A673 (cell line): ENCODE measurements at regions not wholly inside any gene's neighbourhood (a gene's known extent, or its start where the extent isn't known, plus 50 kb on each side); places are given as distances from the start of the nearest gene placed in this dataset.

Experiments used
- BruUV-seq: library from RNA; stranded (reverse); fragments of 400-500 nt; replicated peaks from 2 replicates; lab custom pipeline; 2021; lab: Mats Ljungman, UMichigan
- CTCF ChIA-PET: fragments of 300-600 bp; sonication (Branson Sonifier 250); formaldehyde crosslinking; loops from one replicate; lab custom pipeline; 2022; ENCODE audit warnings: antibody characterized with exemption; lab: Charles Lee
- POLR2A ChIA-PET: fragments of 300-600 bp; sonication (Branson Sonifier 250); formaldehyde crosslinking; loops from one replicate; lab custom pipeline; 2022; ENCODE audit warnings: antibody characterized with exemption; ENCODE audit not compliant: low non-redundant PET; lab: Charles Lee
- DNase-seq: peaks from one replicate; pipeline ENCODE4 v3.0.0-alpha.2; 2015; ENCODE audit warnings: low spot score
- H3K27ac ChIP-seq: fragments of 200-600 bp; sonication (generic); 2 replicates; pipeline ENCODE4 v1.5.1; 2016; ENCODE audit warnings: mixed run types, low read depth, mild to moderate bottlenecking, mixed read lengths, antibody characterized with exemption, low read length; ENCODE audit not compliant: poor library complexity, severe bottlenecking
- H3K27me3 ChIP-seq: fragments of 200-600 bp; sonication (generic); replicated peaks from 2 replicates; pipeline ENCODE4 v1.6.1; 2017; ENCODE audit warnings: mixed run types, low read depth, mild to moderate bottlenecking, mixed read lengths, antibody characterized with exemption, low read length; ENCODE audit not compliant: insufficient read depth, poor library complexity
- H3K36me3 ChIP-seq: fragments of 200-600 bp; sonication (generic); 2 replicates; pipeline ENCODE4 v1.6.1; 2016; ENCODE audit warnings: mixed run types, mild to moderate bottlenecking, mixed read lengths, antibody characterized with exemption, low read length; ENCODE audit not compliant: insufficient read depth, poor library complexity, severe bottlenecking
- H3K4me1 ChIP-seq: fragments of 200-600 bp; sonication (generic); 2 replicates; pipeline ENCODE4 v1.6.1; 2017; ENCODE audit warnings: mixed run types, mild to moderate bottlenecking, mixed read lengths, antibody characterized with exemption, low read length; ENCODE audit not compliant: insufficient read depth, poor library complexity, severe bottlenecking
- H3K4me3 ChIP-seq: fragments of 200-600 bp; sonication (generic); 2 replicates; pipeline ENCODE4 v1.5.1; 2016; ENCODE audit warnings: low read depth, mixed run types, mild to moderate bottlenecking, mixed read lengths, low read length; ENCODE audit not compliant: poor library complexity, severe bottlenecking
- H3K9me3 ChIP-seq: fragments of 200-600 bp; sonication (generic); 2 replicates; pipeline ENCODE4 v1.6.1; 2016; ENCODE audit warnings: mixed run types, low read depth, mild to moderate bottlenecking, mixed read lengths, antibody characterized with exemption, low read length; ENCODE audit not compliant: poor library complexity, severe bottlenecking
- EZH2 ChIP-seq: fragments of 200-600 bp; sonication (generic); IDR thresholded peaks from 2 replicates; pipeline ENCODE4 v1.6.1; 2017; ENCODE audit warnings: borderline replicate concordance, low read depth, mild to moderate bottlenecking, mixed read lengths, antibody characterized with exemption, low read length; ENCODE audit not compliant: poor library complexity, severe bottlenecking
- intact Hi-C: fragments of 100-400 bp; cut with micrococcal nuclease; formaldehyde crosslinking; loops from one replicate; pipeline ENCODE4 v1.10.0; 2022; ENCODE audit not compliant: unreplicated experiment
- TF ChIP-seq, protein P1 (sequence below): fragments of 300-800, 200-600 bp; sonication (generic); conservative IDR thresholded peaks from 2 replicates; pipeline ENCODE4 v1.5.1; 2017; ENCODE audit warnings: low read depth, mild to moderate bottlenecking, antibody characterized with exemption, low read length, moderate library complexity, mixed read lengths

DNA sequence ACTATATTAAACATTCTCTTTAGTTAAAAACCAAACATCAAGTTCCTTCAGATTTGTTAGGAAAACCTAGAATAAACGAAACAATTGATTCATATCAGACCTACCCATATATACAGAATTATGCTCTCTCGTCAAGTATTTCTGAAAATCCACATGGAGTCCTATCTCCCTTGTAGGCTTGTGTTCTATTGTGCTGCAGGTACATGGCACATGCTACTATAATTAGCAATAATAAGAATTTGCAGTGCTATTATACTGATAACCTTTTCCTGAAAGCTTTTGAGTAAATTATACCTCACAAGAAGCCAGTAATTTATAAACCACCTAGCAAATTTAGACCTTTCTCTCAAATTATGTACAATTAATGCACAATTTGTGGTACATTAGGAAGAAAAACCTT, 158.6 kb upstream of the STK17B start:
- Histone ChIP-seq H3K4me1 (peaks cover 32% of the 10 kb centered on the region), H3K27ac (no peak overlapping the region), H3K9me3 (no peaks in the 10 kb centered on the region), H3K36me3 (no peaks in the 10 kb centered on the region), H3K4me3 (no peak overlapping the region), H3K27me3 (no peaks in the 10 kb centered on the region)
- TF ChIP-seq, protein P1, sequence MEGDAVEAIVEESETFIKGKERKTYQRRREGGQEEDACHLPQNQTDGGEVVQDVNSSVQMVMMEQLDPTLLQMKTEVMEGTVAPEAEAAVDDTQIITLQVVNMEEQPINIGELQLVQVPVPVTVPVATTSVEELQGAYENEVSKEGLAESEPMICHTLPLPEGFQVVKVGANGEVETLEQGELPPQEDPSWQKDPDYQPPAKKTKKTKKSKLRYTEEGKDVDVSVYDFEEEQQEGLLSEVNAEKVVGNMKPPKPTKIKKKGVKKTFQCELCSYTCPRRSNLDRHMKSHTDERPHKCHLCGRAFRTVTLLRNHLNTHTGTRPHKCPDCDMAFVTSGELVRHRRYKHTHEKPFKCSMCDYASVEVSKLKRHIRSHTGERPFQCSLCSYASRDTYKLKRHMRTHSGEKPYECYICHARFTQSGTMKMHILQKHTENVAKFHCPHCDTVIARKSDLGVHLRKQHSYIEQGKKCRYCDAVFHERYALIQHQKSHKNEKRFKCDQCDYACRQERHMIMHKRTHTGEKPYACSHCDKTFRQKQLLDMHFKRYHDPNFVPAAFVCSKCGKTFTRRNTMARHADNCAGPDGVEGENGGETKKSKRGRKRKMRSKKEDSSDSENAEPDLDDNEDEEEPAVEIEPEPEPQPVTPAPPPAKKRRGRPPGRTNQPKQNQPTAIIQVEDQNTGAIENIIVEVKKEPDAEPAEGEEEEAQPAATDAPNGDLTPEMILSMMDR, result no peak
- no peak for TF ChIP-seq EZH2
- CTCF ChIA-PET, result no interaction called here
- intact Hi-C loops, result loop anchor here (10.0 kb wide), 1 partner anchor 165 kb away; no protein-coding TSS in a partner anchor
- POLR2A ChIA-PET, result no interaction called here
- BruUV-seq, result no TSS peak
- DNase-seq, result no peak

DNA sequence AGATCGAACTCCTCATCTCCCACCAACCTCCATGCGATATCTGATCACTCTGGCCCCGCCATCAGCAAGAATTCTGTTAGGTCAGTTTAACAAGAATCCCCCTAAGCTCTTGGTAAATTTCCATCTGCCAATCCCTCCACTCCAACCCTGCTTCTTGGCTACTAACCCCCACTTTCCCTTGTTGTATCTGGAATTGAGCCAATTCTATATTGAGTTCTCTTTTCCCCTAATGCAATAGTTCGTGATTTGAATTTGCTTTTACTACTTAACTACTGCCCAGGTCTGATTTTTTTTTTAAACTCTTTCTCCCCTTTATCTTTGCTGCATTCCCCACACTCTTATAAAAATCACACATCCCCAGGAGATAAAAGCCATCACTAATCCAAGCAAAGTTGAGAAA, 159.3 kb upstream of the STK17B start:
- POLR2A ChIA-PET, result no interaction called here
- H3K36me3 ChIP-seq, result no peaks in the 10 kb centered on the region
- H3K4me3 ChIP-seq, result no peak overlapping the region
- no peak overlapping the region for H3K27ac ChIP-seq
- DNase-seq, result peak; percentile 46
- CTCF ChIA-PET, result no interaction called here
- H3K9me3 ChIP-seq, result no peaks in the 10 kb centered on the region
- no TSS peak for BruUV-seq
- intact Hi-C loops, result loop anchor here (10.0 kb wide), 1 partner anchor 166 kb away; no protein-coding TSS in a partner anchor
- no peaks in the 10 kb centered on the region for H3K27me3 ChIP-seq
- H3K4me1 ChIP-seq, result peaks cover 32% of the 10 kb centered on the region
- TF ChIP-seq EZH2, result no peak
- TF ChIP-seq, protein P1, result no peak

- peak; percentile 24 for DNase-seq
- POLR2A ChIA-PET, result no interaction called here
- CTCF ChIA-PET, result no interaction called here
- no peaks in the 10 kb centered on the region for H3K27me3 ChIP-seq
- H3K4me1 ChIP-seq, result peaks cover 32% of the 10 kb centered on the region
- TF ChIP-seq, protein P1, result no peak
- no peak for TF ChIP-seq EZH2
- no peaks in the 10 kb centered on the region for H3K9me3 ChIP-seq
- intact Hi-C loops, result loop anchor here (10.0 kb wide), 1 partner anchor 166 kb away; no protein-coding TSS in a partner anchor
- no peaks in the 10 kb centered on the region for H3K36me3 ChIP-seq
- BruUV-seq, result no TSS peak
- no peak overlapping the region for H3K4me3 ChIP-seq
- H3K27ac ChIP-seq, result peak overlapping the region; percentile 39
Observed at GRCh38 chr2:196331143-196331542, 159.8 kb upstream of the STK17B start.
